ENCODE measurements at regions not wholly inside any gene's neighbourhood (a gene's known extent, or its start where the extent isn't known, plus 50 kb on each side); places are given as distances from the start of the nearest gene placed in this dataset.

- H3K36me3 ChIP-seq (ENCODE audit: insufficient read depth, low read depth, low read length) = no peaks in the 10 kb centered on the region
- H3K9ac ChIP-seq (ENCODE audit: low read depth, low read length) = no peak overlapping the region
- no peak overlapping the region for H3K4me3 ChIP-seq (ENCODE audit: low read length)
- H3K9me3 ChIP-seq (ENCODE audit: insufficient read depth, low read depth, low read length) = no peaks in the 10 kb centered on the region
- H3K27me3 ChIP-seq (ENCODE audit: insufficient read depth, low read length) = no peaks in the 10 kb centered on the region
- no peak overlapping the region for H3K27ac ChIP-seq (ENCODE audit: low read length)
- H3K4me1 ChIP-seq (ENCODE audit: insufficient read depth, low read length) = no peaks in the 10 kb centered on the region
Measured at GRCh38 chr4:58611012-58611411, 1500.8 kb upstream of the IGFBP7 start.

DNA sequence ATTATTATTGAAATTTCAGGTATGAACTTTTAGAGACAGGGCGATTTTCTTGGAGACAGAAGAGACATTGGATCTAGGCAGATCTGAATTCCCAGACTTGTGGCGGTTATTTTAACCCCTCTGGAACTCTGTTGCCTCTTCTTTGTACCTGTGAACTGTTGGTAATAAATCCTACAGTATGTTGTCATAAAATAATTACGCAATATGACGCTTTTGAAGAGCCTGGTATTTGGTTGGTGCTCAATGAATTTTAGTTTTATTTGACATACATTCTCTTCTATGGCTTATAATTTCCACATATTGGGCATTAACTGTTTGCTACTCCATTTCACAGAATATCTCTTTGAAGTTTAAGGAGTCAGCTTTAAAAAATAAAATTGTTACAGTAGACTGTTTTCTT is 1496.1 kb upstream of the IGFBP7 start:
- no peaks in the 10 kb centered on the region for H3K9me3 ChIP-seq (ENCODE audit: insufficient read depth, low read depth, low read length)
- no peaks in the 10 kb centered on the region for H3K27me3 ChIP-seq (ENCODE audit: insufficient read depth, low read length)
- no peak overlapping the region for H3K9ac ChIP-seq (ENCODE audit: low read depth, low read length)
- H3K36me3 ChIP-seq (ENCODE audit: insufficient read depth, low read depth, low read length) = no peaks in the 10 kb centered on the region; the same call in 1 of the 2 replicates
- H3K27ac ChIP-seq (ENCODE audit: low read length) = no peak overlapping the region
- no peak overlapping the region for H3K4me3 ChIP-seq (ENCODE audit: low read length)
- H3K4me1 ChIP-seq (ENCODE audit: insufficient read depth, low read length) = peaks cover 8% of the 10 kb centered on the region; the same call in 1 of the 2 replicates

GRCh38 chr4:58603951-58604350 is 1493.8 kb upstream of the IGFBP7 start:
- Histone ChIP-seq H3K36me3 (ENCODE audit: insufficient read depth, low read depth, low read length) (no peaks in the 10 kb centered on the region; the same call in 1 of the 2 replicates), H3K27ac (ENCODE audit: low read length) (no peak overlapping the region)

GRCh38 chr4:58602731-58603359 is 1492.7 kb upstream of the IGFBP7 start:
- H3K27ac ChIP-seq (ENCODE audit: low read length) = no peak overlapping the region
- no peak overlapping the region for H3K4me3 ChIP-seq (ENCODE audit: low read length)
- H3K9ac ChIP-seq (ENCODE audit: low read depth, low read length) = no peak overlapping the region
- no peaks in the 10 kb centered on the region for H3K9me3 ChIP-seq (ENCODE audit: insufficient read depth, low read depth, low read length)
- H3K36me3 ChIP-seq (ENCODE audit: insufficient read depth, low read depth, low read length) = no peaks in the 10 kb centered on the region; the same call in 1 of the 2 replicates
- H3K27me3 ChIP-seq (ENCODE audit: insufficient read depth, low read length) = no peaks in the 10 kb centered on the region
- peaks cover 22% of the 10 kb centered on the region; the same call in 1 of the 2 replicates for H3K4me1 ChIP-seq (ENCODE audit: insufficient read depth, low read length)

More at GRCh38 chr4:58603951-58604350, 1493.8 kb upstream of the IGFBP7 start:
- Histone ChIP-seq H3K27me3 (ENCODE audit: insufficient read depth, low read length) (no peaks in the 10 kb centered on the region), H3K4me1 (ENCODE audit: insufficient read depth, low read length) (peaks cover 22% of the 10 kb centered on the region; the same call in 1 of the 2 replicates), H3K9me3 (ENCODE audit: insufficient read depth, low read depth, low read length) (no peaks in the 10 kb centered on the region), H3K9ac (ENCODE audit: low read depth, low read length) (no peak overlapping the region), H3K4me3 (ENCODE audit: low read length) (no peak overlapping the region)

DNA sequence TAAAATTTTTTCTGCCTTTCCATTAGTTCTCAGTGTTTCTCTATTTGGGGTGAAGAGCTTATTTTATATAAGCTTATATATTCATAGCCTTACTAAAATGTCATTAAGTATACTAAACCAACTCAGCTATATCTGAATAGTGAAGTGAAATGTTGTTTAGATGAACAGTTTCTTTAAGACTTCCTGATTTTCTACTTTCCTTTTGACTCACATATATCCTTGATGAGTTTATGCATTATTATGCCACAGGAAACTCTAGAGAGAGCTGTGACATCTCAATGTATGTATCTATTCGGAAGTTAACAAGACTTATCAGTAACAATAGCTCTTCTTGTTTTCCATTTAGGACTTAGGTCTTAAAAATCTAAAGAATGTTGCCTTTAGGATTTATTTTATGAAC is 1491.8 kb upstream of the IGFBP7 start:
- no peak overlapping the region for H3K4me3 ChIP-seq (ENCODE audit: low read length)
- H3K4me1 ChIP-seq (ENCODE audit: insufficient read depth, low read length) = peaks cover 27% of the 10 kb centered on the region; the same call in 1 of the 2 replicates
- H3K9me3 ChIP-seq (ENCODE audit: insufficient read depth, low read depth, low read length) = no peaks in the 10 kb centered on the region
- H3K9ac ChIP-seq (ENCODE audit: low read depth, low read length) = no peak overlapping the region
- no peak overlapping the region for H3K27ac ChIP-seq (ENCODE audit: low read length)
- H3K36me3 ChIP-seq (ENCODE audit: insufficient read depth, low read depth, low read length) = no peaks in the 10 kb centered on the region; the same call in 1 of the 2 replicates
- H3K27me3 ChIP-seq (ENCODE audit: insufficient read depth, low read length) = no peaks in the 10 kb centered on the region

GRCh38 chr4:58600290-58600689 is 1490.1 kb upstream of the IGFBP7 start:
- H3K27me3 ChIP-seq (ENCODE audit: insufficient read depth, low read length) = no peaks in the 10 kb centered on the region
- no peaks in the 10 kb centered on the region for H3K9me3 ChIP-seq (ENCODE audit: insufficient read depth, low read depth, low read length)
- no peak overlapping the region for H3K27ac ChIP-seq (ENCODE audit: low read length)
- peaks cover 34% of the 10 kb centered on the region; the same call in 1 of the 2 replicates for H3K4me1 ChIP-seq (ENCODE audit: insufficient read depth, low read length)
- H3K4me3 ChIP-seq (ENCODE audit: low read length) = no peak overlapping the region
- H3K36me3 ChIP-seq (ENCODE audit: insufficient read depth, low read depth, low read length) = no peaks in the 10 kb centered on the region; the same call in 1 of the 2 replicates
- no peak overlapping the region for H3K9ac ChIP-seq (ENCODE audit: low read depth, low read length)

DNA sequence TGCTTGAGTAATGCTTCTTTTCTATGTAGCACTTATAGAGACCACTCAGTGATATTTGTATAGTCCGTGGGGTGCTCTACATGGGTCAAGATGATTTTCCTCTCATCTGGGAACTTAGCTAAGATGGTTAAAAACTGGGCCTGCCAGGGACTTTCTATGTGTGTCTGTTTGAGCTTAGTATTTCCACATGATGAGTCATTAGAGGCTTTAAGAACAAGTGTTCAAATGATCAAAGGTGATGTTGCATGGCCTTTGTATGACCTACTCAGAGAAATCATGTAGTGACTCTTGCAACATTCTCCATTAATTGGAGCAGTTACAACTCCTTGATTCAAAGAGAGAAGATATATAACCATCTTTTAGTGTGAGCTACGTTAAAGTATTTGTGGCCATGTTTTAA is 1480.5 kb upstream of the IGFBP7 start:
- Histone ChIP-seq H3K4me1 (ENCODE audit: insufficient read depth, low read length) (no peaks in the 10 kb centered on the region), H3K36me3 (ENCODE audit: insufficient read depth, low read depth, low read length) (no peaks in the 10 kb centered on the region), H3K4me3 (ENCODE audit: low read length) (no peak overlapping the region), H3K9ac (ENCODE audit: low read depth, low read length) (no peak overlapping the region), H3K27me3 (ENCODE audit: insufficient read depth, low read length) (no peaks in the 10 kb centered on the region), H3K27ac (ENCODE audit: low read length) (no peak overlapping the region), H3K9me3 (ENCODE audit: insufficient read depth, low read depth, low read length) (peaks cover 3% of the 10 kb centered on the region; the same call in 1 of the 2 replicates)

DNA sequence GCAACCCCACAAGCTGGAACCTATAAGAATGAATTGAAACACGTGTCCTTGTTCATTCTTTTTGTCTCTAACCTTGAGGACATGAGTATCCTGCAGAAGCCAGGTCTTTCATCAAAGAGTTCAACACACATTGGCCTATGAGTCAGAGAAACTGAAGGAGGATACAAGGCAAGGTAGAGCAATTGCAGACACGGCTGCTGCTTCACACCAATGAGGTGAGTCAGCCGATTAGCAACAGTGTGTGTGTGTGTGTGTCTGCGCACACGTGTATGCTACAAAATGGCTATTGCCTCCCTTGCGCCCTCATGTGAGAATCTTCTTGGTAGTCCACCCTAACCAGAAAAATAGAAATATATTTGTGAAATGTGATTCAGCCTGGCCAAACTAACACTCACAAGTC is 1477.7 kb upstream of the IGFBP7 start:
- Histone ChIP-seq H3K9ac (ENCODE audit: low read depth, low read length) (no peak overlapping the region), H3K4me3 (ENCODE audit: low read length) (no peak overlapping the region), H3K4me1 (ENCODE audit: insufficient read depth, low read length) (no peaks in the 10 kb centered on the region), H3K9me3 (ENCODE audit: insufficient read depth, low read depth, low read length) (peaks cover 25% of the 10 kb centered on the region), H3K27me3 (ENCODE audit: insufficient read depth, low read length) (no peaks in the 10 kb centered on the region), H3K36me3 (ENCODE audit: insufficient read depth, low read depth, low read length) (no peaks in the 10 kb centered on the region), H3K27ac (ENCODE audit: low read length) (no peak overlapping the region)

DNA sequence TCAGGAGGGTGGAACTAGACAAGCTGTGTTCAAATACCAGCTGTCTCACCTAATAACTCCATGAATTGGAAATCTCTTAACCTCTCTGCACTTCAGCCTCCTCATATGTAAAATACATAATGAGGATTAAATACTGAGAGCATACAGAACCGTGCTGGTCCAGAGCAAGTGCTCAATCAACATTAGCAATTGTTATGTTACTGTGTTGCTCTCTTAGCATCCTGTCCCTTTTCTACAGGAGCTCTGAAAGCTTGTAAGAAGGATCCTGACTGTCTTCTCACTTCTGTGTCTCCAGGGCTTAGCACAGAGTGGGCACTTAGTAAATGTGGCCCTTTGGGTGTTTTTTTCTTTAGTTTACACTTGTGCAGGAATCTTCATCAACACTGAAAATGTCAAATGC is 1456.1 kb upstream of the IGFBP7 start:
- Histone ChIP-seq H3K9ac (ENCODE audit: low read depth, low read length) (no peak overlapping the region), H3K9me3 (ENCODE audit: insufficient read depth, low read depth, low read length) (peaks cover 4% of the 10 kb centered on the region), H3K27me3 (ENCODE audit: insufficient read depth, low read length) (no peaks in the 10 kb centered on the region), H3K4me3 (ENCODE audit: low read length) (no peak overlapping the region), H3K4me1 (ENCODE audit: insufficient read depth, low read length) (no peaks in the 10 kb centered on the region), H3K36me3 (ENCODE audit: insufficient read depth, low read depth, low read length) (no peaks in the 10 kb centered on the region), H3K27ac (ENCODE audit: low read length) (no peak overlapping the region)

DNA sequence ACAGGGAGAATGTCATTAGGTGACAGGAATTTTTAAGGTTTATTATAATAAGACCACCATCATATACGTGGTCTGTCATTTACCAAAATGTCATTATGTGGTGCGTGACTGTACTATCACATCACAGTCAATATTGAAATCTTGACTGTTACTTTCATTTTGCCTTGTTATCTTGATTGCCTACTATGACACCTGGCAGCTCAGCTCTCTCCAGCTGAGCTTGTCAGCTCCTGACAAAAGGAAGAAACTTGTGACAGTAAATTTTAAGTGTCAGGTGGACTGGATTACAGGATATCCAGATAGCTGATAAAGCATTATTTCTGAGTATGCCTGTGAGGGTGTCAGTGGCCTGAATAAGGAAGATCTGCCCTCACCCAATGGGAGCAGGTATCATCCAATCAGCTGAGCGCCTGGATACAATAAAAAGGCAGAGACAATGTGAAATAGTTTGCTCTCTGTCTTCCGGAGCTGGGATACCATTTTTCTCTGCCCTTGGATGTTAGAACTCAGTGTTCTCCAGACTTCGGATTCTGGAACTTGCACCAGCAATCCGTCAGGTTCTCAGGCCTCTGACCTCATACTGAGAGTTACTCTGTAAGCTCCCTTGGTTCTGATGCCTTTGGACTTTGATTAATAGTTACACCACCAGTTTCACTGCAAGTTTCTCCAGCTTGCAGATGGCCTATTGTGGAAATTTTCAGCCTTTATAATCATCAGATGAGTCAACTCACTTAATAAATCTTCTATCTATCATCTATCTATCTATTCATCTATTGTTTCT is 1454.7 kb upstream of the IGFBP7 start:
- H3K27ac ChIP-seq (ENCODE audit: low read length) = no peak overlapping the region
- no peaks in the 10 kb centered on the region for H3K4me1 ChIP-seq (ENCODE audit: insufficient read depth, low read length)
- no peaks in the 10 kb centered on the region for H3K27me3 ChIP-seq (ENCODE audit: insufficient read depth, low read length)
- no peak overlapping the region for H3K9ac ChIP-seq (ENCODE audit: low read depth, low read length)
- H3K9me3 ChIP-seq (ENCODE audit: insufficient read depth, low read depth, low read length) = no peaks in the 10 kb centered on the region; the same call in 1 of the 2 replicates
- H3K36me3 ChIP-seq (ENCODE audit: insufficient read depth, low read depth, low read length) = no peaks in the 10 kb centered on the region
- H3K4me3 ChIP-seq (ENCODE audit: low read length) = no peak overlapping the region

- Histone ChIP-seq H3K9ac (ENCODE audit: low read depth, low read length) (no peak overlapping the region), H3K27ac (ENCODE audit: low read length) (no peak overlapping the region)
Measured at GRCh38 chr4:58561170-58561569, 1451.0 kb upstream of the IGFBP7 start.

DNA sequence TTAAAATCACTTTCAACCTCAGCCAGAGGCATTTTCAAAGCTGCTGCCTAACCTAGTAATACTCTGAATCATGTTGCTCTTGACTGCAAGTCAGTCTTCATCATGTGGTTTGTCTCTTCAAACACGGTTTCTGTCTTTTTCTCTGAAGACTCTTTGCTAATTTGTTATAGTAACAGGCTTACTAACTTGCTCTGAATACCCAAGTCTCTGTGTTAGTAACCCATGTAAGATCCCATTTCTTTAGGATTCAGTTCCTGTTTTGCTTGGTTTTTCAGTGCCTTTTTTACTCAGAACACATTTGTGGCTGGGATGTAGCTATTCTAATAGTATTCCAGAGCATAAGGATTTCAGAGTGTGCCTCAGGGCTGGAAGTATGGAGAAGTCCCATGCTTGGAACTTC is 1450.6 kb upstream of the IGFBP7 start:
- Histone ChIP-seq H3K9ac (ENCODE audit: low read depth, low read length) (no peak overlapping the region), H3K36me3 (ENCODE audit: insufficient read depth, low read depth, low read length) (no peaks in the 10 kb centered on the region)

More at GRCh38 chr4:58561170-58561569, 1451.0 kb upstream of the IGFBP7 start:
- H3K27me3 ChIP-seq (ENCODE audit: insufficient read depth, low read length) = no peaks in the 10 kb centered on the region
- H3K9me3 ChIP-seq (ENCODE audit: insufficient read depth, low read depth, low read length) = no peaks in the 10 kb centered on the region
- no peaks in the 10 kb centered on the region for H3K4me1 ChIP-seq (ENCODE audit: insufficient read depth, low read length)
- no peak overlapping the region for H3K4me3 ChIP-seq (ENCODE audit: low read length)
- no peaks in the 10 kb centered on the region for H3K36me3 ChIP-seq (ENCODE audit: insufficient read depth, low read depth, low read length)

More for the DNA sequence above, 1450.6 kb upstream of the IGFBP7 start:
- H3K27me3 ChIP-seq (ENCODE audit: insufficient read depth, low read length) = no peaks in the 10 kb centered on the region
- H3K9me3 ChIP-seq (ENCODE audit: insufficient read depth, low read depth, low read length) = no peaks in the 10 kb centered on the region
- no peak overlapping the region for H3K27ac ChIP-seq (ENCODE audit: low read length)
- no peaks in the 10 kb centered on the region for H3K4me1 ChIP-seq (ENCODE audit: insufficient read depth, low read length)
- H3K4me3 ChIP-seq (ENCODE audit: low read length) = no peak overlapping the region
